ENCODE measurements at regions not wholly inside any gene's neighbourhood (a gene's known extent, or its start where the extent isn't known, plus 50 kb on each side); places are given as distances from the start of the nearest gene placed in this dataset.

DNA sequence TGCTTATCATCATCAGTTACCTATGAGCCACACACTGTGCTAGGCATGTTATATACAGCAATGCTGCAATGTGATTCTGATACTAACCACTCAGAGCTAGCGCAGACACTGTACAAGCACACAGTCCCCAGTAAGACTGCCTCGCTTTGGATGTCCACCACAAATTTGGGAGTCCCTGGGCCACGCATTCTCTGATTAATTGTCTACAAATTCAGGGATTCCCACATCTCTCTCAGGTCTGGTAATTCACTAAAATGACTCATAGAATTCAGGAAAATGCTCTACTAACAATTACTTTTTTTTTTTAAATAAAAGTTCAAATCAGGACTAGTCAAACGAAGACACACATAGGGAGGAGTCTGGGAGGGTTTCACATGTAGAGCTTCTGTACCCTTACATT lies 652.1 kb upstream of the AADAT start:
- H3K4me3 ChIP-seq (ENCODE audit: low read depth in 1 of 2, low read length in 2 of 2): no peak overlapping the region
- H3K27me3 ChIP-seq (ENCODE audit: low read depth, low read length): no peaks in the 10 kb centered on the region
- H3K27ac ChIP-seq (ENCODE audit: low read length): no peak overlapping the region
- H3K36me3 ChIP-seq (ENCODE audit: control insufficient read depth in 1 of 2, insufficient read depth in 2 of 2, low read length in 2 of 2): no peaks in the 10 kb centered on the region
- no peaks in the 10 kb centered on the region for H3K4me1 ChIP-seq (ENCODE audit: control insufficient read depth in 1 of 2, insufficient read depth in 2 of 2, low read length in 2 of 2)
- no peaks in the 10 kb centered on the region for H3K9me3 ChIP-seq (ENCODE audit: control insufficient read depth in 1 of 2, low read length in 2 of 2)

DNA sequence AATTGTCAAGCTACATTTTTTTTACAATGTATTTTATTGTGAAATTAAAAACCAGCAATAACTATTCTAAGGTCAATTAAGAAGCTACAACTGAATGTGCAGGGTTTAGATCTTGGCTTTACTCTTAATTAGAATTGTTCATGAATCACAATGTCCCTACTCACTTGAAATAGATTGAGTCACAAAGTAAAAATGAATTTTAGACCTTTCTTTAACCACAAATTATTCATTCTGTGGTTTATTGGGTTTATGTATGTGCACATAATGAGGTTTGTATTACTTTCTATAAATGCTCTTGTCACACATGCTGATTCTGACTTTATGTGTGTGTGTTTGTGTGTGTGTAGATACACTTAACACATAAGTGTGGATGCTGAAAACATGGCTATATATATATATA lies 647.0 kb upstream of the AADAT start:
- no peaks in the 10 kb centered on the region for H3K9me3 ChIP-seq (ENCODE audit: control insufficient read depth in 1 of 2, low read length in 2 of 2)
- H3K27me3 ChIP-seq (ENCODE audit: low read depth, low read length): no peaks in the 10 kb centered on the region
- H3K4me3 ChIP-seq (ENCODE audit: low read depth in 1 of 2, low read length in 2 of 2): no peak overlapping the region
- no peaks in the 10 kb centered on the region for H3K36me3 ChIP-seq (ENCODE audit: control insufficient read depth in 1 of 2, insufficient read depth in 2 of 2, low read length in 2 of 2)
- no peak overlapping the region for H3K27ac ChIP-seq (ENCODE audit: low read length)
- no peaks in the 10 kb centered on the region for H3K4me1 ChIP-seq (ENCODE audit: control insufficient read depth in 1 of 2, insufficient read depth in 2 of 2, low read length in 2 of 2)

GRCh38 chr4:170729897-170730296 lies 640.1 kb upstream of the AADAT start:
- no peaks in the 10 kb centered on the region for H3K4me1 ChIP-seq (ENCODE audit: control insufficient read depth in 1 of 2, insufficient read depth in 2 of 2, low read length in 2 of 2)
- no peak overlapping the region for H3K27ac ChIP-seq (ENCODE audit: low read length)
- no peaks in the 10 kb centered on the region for H3K27me3 ChIP-seq (ENCODE audit: low read depth, low read length)
- no peak overlapping the region for H3K4me3 ChIP-seq (ENCODE audit: low read depth in 1 of 2, low read length in 2 of 2)
- no peaks in the 10 kb centered on the region for H3K9me3 ChIP-seq (ENCODE audit: control insufficient read depth in 1 of 2, low read length in 2 of 2)
- no peaks in the 10 kb centered on the region for H3K36me3 ChIP-seq (ENCODE audit: control insufficient read depth in 1 of 2, insufficient read depth in 2 of 2, low read length in 2 of 2)

GRCh38 chr4:170729236-170729635 lies 639.5 kb upstream of the AADAT start:
- no peaks in the 10 kb centered on the region for H3K27me3 ChIP-seq (ENCODE audit: low read depth, low read length)
- H3K4me3 ChIP-seq (ENCODE audit: low read depth in 1 of 2, low read length in 2 of 2): no peak overlapping the region
- H3K9me3 ChIP-seq (ENCODE audit: control insufficient read depth in 1 of 2, low read length in 2 of 2): no peaks in the 10 kb centered on the region
- H3K36me3 ChIP-seq (ENCODE audit: control insufficient read depth in 1 of 2, insufficient read depth in 2 of 2, low read length in 2 of 2): no peaks in the 10 kb centered on the region
- H3K4me1 ChIP-seq (ENCODE audit: control insufficient read depth in 1 of 2, insufficient read depth in 2 of 2, low read length in 2 of 2): no peaks in the 10 kb centered on the region
- no peak overlapping the region for H3K27ac ChIP-seq (ENCODE audit: low read length)

- H3K27me3 ChIP-seq (ENCODE audit: low read depth, low read length): no peaks in the 10 kb centered on the region
- no peaks in the 10 kb centered on the region for H3K4me1 ChIP-seq (ENCODE audit: control insufficient read depth in 1 of 2, insufficient read depth in 2 of 2, low read length in 2 of 2)
- no peaks in the 10 kb centered on the region for H3K9me3 ChIP-seq (ENCODE audit: control insufficient read depth in 1 of 2, low read length in 2 of 2)
- H3K4me3 ChIP-seq (ENCODE audit: low read depth in 1 of 2, low read length in 2 of 2): no peak overlapping the region
- no peaks in the 10 kb centered on the region for H3K36me3 ChIP-seq (ENCODE audit: control insufficient read depth in 1 of 2, insufficient read depth in 2 of 2, low read length in 2 of 2)
- H3K27ac ChIP-seq (ENCODE audit: low read length): no peak overlapping the region
Observed at GRCh38 chr4:170724191-170724590, 634.4 kb upstream of the AADAT start.

GRCh38 chr4:170723171-170723570 lies 633.4 kb upstream of the AADAT start:
- no peak overlapping the region for H3K27ac ChIP-seq (ENCODE audit: low read length)
- H3K27me3 ChIP-seq (ENCODE audit: low read depth, low read length): no peaks in the 10 kb centered on the region
- H3K4me1 ChIP-seq (ENCODE audit: control insufficient read depth in 1 of 2, insufficient read depth in 2 of 2, low read length in 2 of 2): no peaks in the 10 kb centered on the region
- H3K4me3 ChIP-seq (ENCODE audit: low read depth in 1 of 2, low read length in 2 of 2): no peak overlapping the region
- no peaks in the 10 kb centered on the region for H3K9me3 ChIP-seq (ENCODE audit: control insufficient read depth in 1 of 2, low read length in 2 of 2)
- no peaks in the 10 kb centered on the region for H3K36me3 ChIP-seq (ENCODE audit: control insufficient read depth in 1 of 2, insufficient read depth in 2 of 2, low read length in 2 of 2)

DNA sequence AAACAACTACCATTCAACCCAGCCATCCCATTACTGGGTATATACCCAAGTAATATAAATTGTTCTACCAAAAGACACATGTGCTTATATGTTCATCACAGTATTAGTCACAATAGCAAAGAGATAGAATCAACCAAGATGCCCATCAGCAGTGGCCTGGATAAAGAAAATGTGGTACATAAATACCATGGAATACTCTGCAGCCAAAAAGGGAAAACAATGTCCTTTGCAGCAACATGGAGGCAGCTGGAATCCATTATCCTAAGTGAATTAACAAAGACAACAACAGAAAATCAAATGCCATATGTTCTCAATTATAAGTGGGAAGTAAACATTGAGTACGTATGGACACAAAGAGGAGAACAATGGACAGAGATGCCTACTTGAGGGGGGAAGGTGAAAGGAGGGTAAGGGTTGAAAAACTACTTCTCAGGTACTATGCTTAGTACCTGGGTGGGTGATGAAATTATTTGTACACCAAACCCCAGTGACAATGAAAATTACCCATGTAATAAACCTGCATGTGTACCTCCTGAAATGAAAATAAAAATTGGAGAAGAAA lies 632.1 kb upstream of the AADAT start:
- Histone ChIP-seq H3K4me1 (ENCODE audit: control insufficient read depth in 1 of 2, insufficient read depth in 2 of 2, low read length in 2 of 2) (no peaks in the 10 kb centered on the region), H3K36me3 (ENCODE audit: control insufficient read depth in 1 of 2, insufficient read depth in 2 of 2, low read length in 2 of 2) (no peaks in the 10 kb centered on the region), H3K9me3 (ENCODE audit: control insufficient read depth in 1 of 2, low read length in 2 of 2) (no peaks in the 10 kb centered on the region), H3K4me3 (ENCODE audit: low read depth in 1 of 2, low read length in 2 of 2) (no peak overlapping the region), H3K27ac (ENCODE audit: low read length) (no peak overlapping the region), H3K27me3 (ENCODE audit: low read depth, low read length) (no peaks in the 10 kb centered on the region)

DNA sequence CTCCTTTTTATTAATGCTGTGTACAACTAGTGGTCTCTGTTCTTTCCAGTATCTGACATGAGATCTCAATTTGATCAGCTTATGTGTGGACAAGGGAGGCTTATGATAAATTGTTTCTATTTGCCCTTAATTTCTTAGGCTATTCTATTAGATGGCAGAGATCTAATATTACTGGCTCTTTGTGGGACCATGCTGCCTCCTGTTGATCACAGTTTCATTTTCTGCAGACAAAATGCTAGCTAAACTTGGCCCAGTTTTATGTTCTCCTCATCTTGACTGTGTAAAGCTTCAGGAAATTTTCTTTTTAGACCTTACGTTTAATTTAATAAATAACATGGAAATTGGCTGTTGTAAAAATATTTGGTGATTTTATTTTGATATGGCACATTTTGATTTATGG lies 627.1 kb upstream of the AADAT start:
- Histone ChIP-seq H3K9me3 (ENCODE audit: control insufficient read depth in 1 of 2, low read length in 2 of 2) (no peaks in the 10 kb centered on the region), H3K36me3 (ENCODE audit: control insufficient read depth in 1 of 2, insufficient read depth in 2 of 2, low read length in 2 of 2) (no peaks in the 10 kb centered on the region), H3K4me3 (ENCODE audit: low read depth in 1 of 2, low read length in 2 of 2) (no peak overlapping the region), H3K27me3 (ENCODE audit: low read depth, low read length) (no peaks in the 10 kb centered on the region), H3K4me1 (ENCODE audit: control insufficient read depth in 1 of 2, insufficient read depth in 2 of 2, low read length in 2 of 2) (no peaks in the 10 kb centered on the region), H3K27ac (ENCODE audit: low read length) (no peak overlapping the region)

DNA sequence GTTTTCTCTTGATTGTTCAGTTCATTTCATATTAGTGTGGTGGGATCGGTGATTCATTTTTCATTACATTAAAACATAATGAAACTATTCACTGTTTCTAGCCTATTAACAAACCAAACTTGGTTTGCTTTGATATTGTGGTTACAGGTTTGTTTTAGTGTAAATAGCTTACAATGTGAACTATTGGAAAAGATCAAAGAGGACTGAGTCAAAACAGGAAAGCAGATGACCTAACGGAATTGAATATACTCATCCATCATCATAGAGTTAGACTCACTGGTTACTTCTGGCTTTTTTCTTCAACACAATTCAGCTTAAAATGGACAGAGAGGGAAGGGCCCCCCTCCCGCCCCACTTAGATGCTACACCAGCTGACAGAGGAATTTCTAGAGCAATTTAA lies 616.2 kb upstream of the AADAT start:
- no peaks in the 10 kb centered on the region for H3K27me3 ChIP-seq (ENCODE audit: low read depth, low read length)
- H3K4me1 ChIP-seq (ENCODE audit: control insufficient read depth in 1 of 2, insufficient read depth in 2 of 2, low read length in 2 of 2): no peaks in the 10 kb centered on the region
- no peak overlapping the region for H3K27ac ChIP-seq (ENCODE audit: low read length)
- H3K36me3 ChIP-seq (ENCODE audit: control insufficient read depth in 1 of 2, insufficient read depth in 2 of 2, low read length in 2 of 2): no peaks in the 10 kb centered on the region
- H3K4me3 ChIP-seq (ENCODE audit: low read depth in 1 of 2, low read length in 2 of 2): no peak overlapping the region
- H3K9me3 ChIP-seq (ENCODE audit: control insufficient read depth in 1 of 2, low read length in 2 of 2): no peaks in the 10 kb centered on the region

DNA sequence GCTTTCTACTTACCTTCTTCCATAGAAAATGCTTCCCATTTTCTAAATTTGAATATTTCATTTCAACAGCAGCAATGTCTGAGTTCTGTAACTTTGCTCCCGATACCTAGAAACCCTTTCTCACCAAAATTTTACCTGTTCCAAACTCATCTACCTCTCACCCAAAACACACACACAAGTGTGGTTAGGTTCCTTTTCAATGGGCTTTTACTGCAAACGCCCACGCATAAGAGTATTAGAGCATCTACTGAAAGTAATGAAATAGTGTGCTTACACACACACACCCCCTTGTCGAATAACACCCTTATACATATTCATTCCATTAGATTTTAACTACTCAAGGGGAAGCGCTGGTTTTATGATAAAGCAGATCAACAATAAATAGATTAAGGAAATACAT lies 610.3 kb upstream of the AADAT start:
- no peaks in the 10 kb centered on the region for H3K4me1 ChIP-seq (ENCODE audit: control insufficient read depth in 1 of 2, insufficient read depth in 2 of 2, low read length in 2 of 2)
- H3K4me3 ChIP-seq (ENCODE audit: low read depth in 1 of 2, low read length in 2 of 2): no peak overlapping the region
- H3K27me3 ChIP-seq (ENCODE audit: low read depth, low read length): no peaks in the 10 kb centered on the region
- H3K9me3 ChIP-seq (ENCODE audit: control insufficient read depth in 1 of 2, low read length in 2 of 2): no peaks in the 10 kb centered on the region
- H3K27ac ChIP-seq (ENCODE audit: low read length): no peak overlapping the region
- H3K36me3 ChIP-seq (ENCODE audit: control insufficient read depth in 1 of 2, insufficient read depth in 2 of 2, low read length in 2 of 2): no peaks in the 10 kb centered on the region

- Histone ChIP-seq H3K4me1 (ENCODE audit: control insufficient read depth in 1 of 2, insufficient read depth in 2 of 2, low read length in 2 of 2) (no peaks in the 10 kb centered on the region), H3K27ac (ENCODE audit: low read length) (no peak overlapping the region), H3K4me3 (ENCODE audit: low read depth in 1 of 2, low read length in 2 of 2) (no peak overlapping the region), H3K9me3 (ENCODE audit: control insufficient read depth in 1 of 2, low read length in 2 of 2) (no peaks in the 10 kb centered on the region), H3K27me3 (ENCODE audit: low read depth, low read length) (no peaks in the 10 kb centered on the region), H3K36me3 (ENCODE audit: control insufficient read depth in 1 of 2, insufficient read depth in 2 of 2, low read length in 2 of 2) (no peaks in the 10 kb centered on the region)
Observed at GRCh38 chr4:170698334-170698733, 608.6 kb upstream of the AADAT start.

DNA sequence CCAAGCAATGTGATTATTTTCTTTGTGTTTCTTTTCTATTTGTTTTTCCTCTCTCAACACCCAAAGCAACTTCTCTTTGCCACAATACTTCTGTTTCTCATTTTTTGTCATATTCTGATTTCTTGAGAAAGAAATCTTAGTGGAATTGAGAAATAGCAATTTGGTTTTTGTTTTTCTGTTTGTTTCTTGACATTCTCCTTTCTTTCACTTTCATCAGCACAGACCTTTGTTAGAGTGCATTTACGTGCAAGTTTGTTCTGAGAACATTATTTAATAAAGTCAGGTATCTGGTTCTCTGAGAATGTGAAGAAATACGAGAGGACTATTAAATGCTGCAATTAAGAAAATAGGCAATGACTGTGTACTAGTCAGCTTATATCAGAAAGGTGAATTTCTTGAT lies 608.1 kb upstream of the AADAT start:
- Histone ChIP-seq H3K4me1 (ENCODE audit: control insufficient read depth in 1 of 2, insufficient read depth in 2 of 2, low read length in 2 of 2) (no peaks in the 10 kb centered on the region), H3K9me3 (ENCODE audit: control insufficient read depth in 1 of 2, low read length in 2 of 2) (no peaks in the 10 kb centered on the region), H3K36me3 (ENCODE audit: control insufficient read depth in 1 of 2, insufficient read depth in 2 of 2, low read length in 2 of 2) (no peaks in the 10 kb centered on the region), H3K4me3 (ENCODE audit: low read depth in 1 of 2, low read length in 2 of 2) (no peak overlapping the region), H3K27me3 (ENCODE audit: low read depth, low read length) (no peaks in the 10 kb centered on the region), H3K27ac (ENCODE audit: low read length) (no peak overlapping the region)

Measured in muscle layer of duodenum (tissue), 2 donors.